Ovary (tissue), 3 donors: ENCODE measurements at regions not wholly inside any gene's neighbourhood (a gene's known extent, or its start where the extent isn't known, plus 50 kb on each side); places are given as distances from the start of the nearest gene placed in this dataset.

Experiments
- POLR2A ChIP-seq: fragments of 450-650 bp; IDR thresholded peaks from one replicate; pipeline ENCODE4 v1.6.1; 2017; ENCODE audit warnings: antibody characterized with exemption, mild to moderate bottlenecking, moderate library complexity
- TF ChIP-seq, protein P1 (sequence below), 3 donors: fragments of 450-650 bp in 2 of 3; fragments of 200-600 bp in 1 of 3; IDR thresholded peaks; one replicate each; pipeline versions ENCODE4 v1.5.1 to v1.8.0; 2016 to 2022; ENCODE audit warnings: antibody characterized with exemption in 3 of 3, mild to moderate bottlenecking in 1 of 3
- donor health status: DM: no; HTN: no; CAD: no.

DNA sequence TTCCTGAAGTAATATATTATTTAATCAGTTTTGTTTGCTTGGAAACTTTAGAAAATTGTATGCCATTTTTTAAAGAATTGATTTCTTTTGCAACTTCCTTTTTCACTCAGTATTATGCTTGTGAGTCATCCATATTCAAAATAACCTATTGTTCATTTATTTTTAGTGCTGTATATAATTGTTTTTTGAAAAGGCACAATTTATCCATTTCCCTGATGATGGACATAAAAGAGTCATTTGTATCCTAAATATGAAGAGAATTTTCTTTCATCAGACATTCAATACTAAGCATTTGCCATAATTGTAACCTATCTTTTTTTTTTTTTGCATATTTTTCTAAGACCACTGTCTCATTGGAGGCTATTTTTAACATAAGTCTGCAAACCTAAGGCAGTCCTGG lies 134.1 kb upstream of the SERPINE2 start:
- TF ChIP-seq, protein P1, sequence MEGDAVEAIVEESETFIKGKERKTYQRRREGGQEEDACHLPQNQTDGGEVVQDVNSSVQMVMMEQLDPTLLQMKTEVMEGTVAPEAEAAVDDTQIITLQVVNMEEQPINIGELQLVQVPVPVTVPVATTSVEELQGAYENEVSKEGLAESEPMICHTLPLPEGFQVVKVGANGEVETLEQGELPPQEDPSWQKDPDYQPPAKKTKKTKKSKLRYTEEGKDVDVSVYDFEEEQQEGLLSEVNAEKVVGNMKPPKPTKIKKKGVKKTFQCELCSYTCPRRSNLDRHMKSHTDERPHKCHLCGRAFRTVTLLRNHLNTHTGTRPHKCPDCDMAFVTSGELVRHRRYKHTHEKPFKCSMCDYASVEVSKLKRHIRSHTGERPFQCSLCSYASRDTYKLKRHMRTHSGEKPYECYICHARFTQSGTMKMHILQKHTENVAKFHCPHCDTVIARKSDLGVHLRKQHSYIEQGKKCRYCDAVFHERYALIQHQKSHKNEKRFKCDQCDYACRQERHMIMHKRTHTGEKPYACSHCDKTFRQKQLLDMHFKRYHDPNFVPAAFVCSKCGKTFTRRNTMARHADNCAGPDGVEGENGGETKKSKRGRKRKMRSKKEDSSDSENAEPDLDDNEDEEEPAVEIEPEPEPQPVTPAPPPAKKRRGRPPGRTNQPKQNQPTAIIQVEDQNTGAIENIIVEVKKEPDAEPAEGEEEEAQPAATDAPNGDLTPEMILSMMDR (IDR thresholded peaks at IDR 0.05): no peak
- no peak for TF ChIP-seq POLR2A
